GM21723 (cell line): ENCODE measurements at regions not wholly inside any gene's neighbourhood (a gene's known extent, or its start where the extent isn't known, plus 50 kb on each side); places are given as distances from the start of the nearest gene placed in this dataset.

Source experiments
- ATAC-seq: cut with Tn5 transposase; IDR thresholded peaks from one replicate; pipeline ENCODE4 v1.9.1; 2021; ENCODE audit warnings: mild to moderate bottlenecking, moderate library complexity; ENCODE audit not compliant: unreplicated experiment

DNA sequence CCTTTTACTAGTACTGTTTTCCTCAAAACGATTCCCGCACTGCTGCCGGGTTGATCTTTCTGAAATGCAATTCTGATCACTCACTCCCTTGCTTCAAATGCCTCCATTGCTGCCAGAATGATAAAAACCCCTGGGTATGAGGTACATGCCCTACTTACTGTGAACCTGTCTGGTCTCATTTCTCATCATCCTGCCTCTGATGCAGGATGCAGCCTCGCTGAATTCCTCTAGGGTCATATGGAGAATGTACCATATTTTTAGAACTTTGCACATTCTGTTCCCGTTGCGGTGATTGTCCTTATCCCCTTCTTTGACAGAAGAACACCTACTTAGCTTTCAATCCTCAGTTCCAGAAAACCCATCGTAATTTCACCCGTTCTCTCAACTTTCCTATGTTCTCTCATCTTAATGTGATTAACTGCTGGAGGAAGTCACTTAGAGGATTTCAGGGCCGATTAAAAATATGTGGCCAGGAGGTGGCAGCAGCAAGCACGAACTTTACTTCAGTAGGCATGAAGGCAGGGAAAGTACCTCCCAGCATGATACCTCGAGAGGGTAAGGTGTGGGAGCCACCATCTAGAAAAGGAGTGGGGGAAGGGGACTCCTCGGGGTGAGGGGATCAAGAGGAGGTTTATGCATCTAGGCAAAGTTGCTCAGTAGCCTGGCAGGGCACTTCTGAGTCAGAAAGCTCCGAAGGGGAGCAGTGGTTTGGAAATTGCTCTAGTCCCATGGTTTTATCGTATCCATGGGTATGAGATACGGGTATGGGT, 361.5 kb upstream of the ZP4 start:
- ATAC-seq, result peak; percentile 67

DNA sequence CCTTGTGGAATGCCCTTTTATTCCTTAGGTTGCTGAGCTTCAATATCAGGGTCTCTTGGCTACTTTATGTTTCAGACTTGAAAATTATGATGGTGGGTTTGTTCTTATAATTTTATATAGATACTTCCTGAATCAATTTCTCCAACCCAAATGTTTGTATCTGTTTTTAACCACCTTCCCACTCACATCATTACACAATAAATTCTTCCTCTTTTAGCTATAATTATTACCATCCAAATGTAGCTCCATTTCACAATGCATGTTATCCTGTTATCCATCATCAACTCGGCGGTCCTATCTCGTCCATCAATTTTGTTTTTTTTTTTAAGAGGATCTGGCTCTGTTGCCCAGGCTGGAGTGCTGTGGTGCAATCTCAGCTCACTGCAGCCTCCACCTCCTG, 357.6 kb upstream of the ZP4 start:
- ATAC-seq, result no peak

DNA sequence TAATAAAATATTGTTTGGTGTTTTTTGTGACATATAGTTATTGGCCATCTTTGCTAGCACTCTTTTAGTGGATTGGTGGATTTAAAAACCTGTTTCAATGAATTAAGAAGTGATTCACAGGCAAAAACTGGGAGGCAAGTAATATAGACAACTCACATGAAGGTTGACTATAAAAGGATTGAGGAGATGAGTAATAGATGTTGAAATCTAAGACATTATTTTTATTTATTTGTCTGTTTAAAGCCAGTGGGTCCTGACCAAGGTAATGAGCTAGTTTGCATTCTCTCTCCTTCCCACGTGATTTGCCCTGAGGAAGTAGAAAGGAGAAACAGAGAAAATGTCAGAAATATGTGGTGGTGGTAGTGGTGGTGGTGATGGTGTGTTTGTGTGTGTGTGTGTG, 351.5 kb upstream of the ZP4 start:
- ATAC-seq, result no peak

DNA sequence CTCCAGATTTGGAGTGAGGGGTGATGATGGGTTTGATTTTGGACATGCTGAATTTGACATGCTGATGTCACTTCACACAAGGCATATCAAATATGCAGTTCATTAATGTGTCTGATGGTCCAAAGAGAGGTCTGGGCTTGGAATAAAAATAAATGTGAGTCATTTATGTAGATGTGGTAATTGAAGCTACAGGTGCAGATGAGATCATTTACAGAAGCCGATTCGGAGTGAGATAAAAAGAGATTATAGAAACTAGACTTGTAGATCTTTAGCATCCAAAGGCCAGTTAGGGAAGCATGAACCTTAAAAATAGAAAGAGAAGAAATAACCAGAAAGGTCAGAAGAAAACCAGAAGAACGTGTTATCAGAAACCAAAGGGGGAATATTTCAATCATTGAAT, 350.9 kb upstream of the ZP4 start:
- no peak for ATAC-seq

DNA sequence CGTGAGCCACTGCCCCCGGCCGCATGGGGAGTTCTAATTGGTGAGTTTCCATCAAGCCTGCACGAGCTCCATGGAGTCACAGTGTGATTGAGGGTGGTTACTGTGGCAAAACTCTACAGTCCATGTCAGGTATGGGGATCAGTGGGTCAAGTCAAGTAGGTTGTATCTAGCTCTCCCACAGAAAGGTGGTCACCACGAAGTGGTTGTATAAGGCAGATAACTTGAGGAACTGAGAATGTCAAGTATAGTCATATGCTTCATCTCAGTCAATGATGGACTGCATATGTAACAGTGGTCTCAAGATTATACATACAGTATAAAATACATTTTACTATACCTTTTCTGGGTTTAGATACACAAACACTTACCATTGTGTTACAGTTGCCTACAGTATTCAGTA, 348.6 kb upstream of the ZP4 start:
- ATAC-seq, result no peak

DNA sequence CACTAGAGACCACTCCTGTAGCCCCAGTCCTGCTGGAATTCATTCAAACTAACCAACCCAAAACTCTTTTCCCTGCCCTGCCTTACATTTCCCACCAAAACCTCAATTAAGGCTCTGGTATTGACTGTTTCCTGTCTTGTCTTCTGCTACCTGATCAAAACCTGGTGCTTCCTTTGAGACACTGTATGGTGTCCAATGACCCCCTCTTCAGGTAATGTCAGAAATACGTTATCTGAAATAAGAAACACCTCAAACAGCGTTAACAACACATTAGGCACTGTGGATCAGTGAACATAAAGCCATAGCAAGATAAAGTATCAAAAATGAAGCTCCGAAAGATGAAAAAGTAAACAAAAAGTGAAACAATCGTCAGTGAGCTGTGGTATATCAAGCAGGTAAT, 343.2 kb upstream of the ZP4 start:
- ATAC-seq, result no peak

DNA sequence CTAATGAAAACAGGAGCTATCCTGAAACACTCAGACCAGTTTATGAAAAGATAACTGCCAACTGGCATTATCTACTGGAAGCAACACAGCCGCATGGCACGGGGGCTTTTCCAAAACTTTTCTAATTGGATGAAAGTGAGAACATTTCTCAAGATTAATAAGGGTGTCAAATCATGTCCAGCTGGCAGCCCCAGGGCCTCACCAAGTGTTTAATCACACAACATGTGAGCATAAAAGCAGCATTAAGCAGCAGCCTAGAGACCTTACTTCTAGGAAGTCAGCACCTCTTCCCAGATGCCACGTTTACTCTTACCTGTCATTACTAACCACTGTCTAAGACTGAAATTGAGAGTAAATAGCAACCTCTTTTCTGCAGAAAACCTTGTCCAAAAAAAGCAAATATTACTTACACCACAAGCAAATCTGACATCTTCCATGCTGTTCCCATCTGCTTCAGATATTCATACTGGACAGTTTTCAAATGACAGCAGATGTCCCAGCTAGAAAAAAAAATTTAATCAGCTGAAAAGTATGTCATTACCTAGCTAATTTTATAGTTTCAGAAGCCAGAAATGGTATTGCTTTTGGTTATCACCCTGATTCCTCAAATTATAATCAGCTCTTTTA, 341.5 kb upstream of the ZP4 start:
- no peak for ATAC-seq

DNA sequence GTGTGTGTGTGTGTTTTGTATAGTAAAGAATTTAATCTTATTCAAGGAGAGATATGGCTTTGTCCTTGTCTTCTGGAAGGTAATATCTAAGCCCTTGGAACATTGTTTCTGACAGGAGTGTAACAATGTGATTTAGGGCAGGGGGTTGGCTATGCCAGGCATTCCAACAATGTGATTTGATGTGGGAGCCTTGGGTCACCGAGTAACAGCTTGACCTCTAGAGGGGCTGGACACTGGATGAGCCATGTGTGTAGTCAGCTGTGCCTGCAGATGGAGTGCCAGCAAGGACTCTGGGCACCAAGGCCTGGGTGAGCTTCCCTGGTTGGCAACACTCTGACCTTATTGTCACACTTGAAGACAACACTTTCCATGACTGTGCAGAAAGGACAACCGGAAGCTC, 336.1 kb upstream of the ZP4 start:
- ATAC-seq, result no peak

DNA sequence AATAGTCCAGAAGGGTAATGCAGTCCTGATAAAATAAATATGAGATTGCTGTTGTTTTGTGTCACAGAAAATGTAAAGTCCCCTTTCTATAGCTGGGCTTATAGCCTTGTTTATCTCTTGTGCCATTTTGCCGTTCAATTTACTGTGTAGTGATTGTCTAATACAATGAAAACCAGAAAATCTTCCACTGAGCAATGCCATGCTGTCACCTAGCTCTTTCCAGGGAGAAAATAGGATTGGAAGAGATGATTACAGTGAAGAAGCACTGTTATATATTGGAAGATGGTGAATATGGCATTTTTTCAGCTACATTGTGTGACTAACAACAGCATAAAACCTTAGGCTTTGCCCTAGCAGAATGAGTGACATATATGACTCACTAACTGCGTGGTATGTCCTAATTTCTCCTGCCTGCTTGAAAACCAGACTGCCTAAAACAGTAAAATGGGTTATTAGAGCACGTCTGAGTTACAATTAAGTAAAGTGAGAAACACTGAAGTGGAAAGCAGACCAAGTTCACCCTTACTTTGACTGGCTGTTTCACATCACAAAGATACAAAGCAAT, 332.4 kb upstream of the ZP4 start:
- no peak for ATAC-seq

DNA sequence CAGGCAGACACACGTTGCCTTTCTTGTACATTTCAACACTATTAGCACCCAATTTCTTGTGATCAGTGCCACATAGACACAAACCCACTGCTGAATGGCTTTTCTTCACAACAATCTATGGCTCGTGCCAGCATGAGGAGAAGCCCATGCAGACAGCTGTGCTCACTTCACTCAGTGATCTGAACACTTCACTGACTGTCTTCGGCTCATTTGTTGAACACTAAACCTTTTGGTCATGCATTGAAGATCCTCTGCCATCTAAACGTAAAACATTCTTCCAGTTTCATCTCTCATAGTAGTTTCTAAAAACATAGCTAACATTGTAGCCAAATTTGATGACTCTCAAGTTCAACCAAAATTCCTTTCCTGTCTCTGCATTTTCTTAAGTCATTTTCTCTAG, 331.0 kb upstream of the ZP4 start:
- no peak for ATAC-seq

DNA sequence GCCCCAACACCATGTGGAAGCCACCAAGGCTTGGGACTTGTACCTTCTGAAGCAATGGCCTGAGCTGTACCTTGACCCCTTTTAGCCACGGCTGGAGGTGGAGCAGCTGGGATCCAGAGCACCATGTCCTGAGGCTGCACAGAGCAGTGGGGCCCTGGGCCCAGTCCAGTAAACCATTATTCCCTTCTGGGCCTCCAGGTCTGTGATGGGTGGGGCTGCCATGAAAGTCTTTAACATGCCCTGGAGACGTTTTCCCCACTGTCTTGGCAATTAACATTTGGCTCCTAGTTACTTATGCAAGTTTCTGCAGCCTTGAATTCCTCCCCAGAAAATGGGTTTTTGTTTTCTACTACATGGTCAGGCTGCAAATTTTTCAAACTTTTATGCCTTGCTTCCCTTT, 323.7 kb upstream of the ZP4 start:
- no peak for ATAC-seq

DNA sequence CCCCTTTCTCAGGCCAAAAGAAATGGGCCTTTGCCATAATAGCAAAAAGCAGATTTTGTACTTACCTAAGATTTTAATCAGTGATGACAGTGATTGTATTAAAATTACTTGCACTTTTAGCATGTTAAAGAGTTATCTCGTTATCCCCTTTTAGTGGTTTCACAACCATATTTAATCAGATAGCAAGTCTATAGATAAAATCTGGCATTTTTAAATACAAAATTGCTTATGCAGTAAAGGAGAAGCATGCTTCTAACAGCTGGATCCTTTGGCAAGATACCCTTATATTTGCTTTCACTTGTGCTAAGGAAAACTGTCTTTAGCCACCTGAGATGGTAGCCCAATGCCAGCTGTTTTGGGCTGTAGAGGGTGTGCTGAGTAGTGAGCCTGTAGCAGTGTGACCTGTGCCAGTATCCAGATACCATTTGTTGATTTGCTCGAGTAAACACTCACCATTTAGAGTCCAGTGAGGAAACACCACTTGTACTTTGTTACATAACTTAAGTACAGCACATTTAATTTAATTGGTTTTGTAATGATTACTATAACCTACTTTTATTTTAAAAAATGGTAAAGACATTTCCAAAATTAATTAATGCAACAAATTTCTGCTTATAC, 314.4 kb upstream of the ZP4 start:
- ATAC-seq, result no peak

DNA sequence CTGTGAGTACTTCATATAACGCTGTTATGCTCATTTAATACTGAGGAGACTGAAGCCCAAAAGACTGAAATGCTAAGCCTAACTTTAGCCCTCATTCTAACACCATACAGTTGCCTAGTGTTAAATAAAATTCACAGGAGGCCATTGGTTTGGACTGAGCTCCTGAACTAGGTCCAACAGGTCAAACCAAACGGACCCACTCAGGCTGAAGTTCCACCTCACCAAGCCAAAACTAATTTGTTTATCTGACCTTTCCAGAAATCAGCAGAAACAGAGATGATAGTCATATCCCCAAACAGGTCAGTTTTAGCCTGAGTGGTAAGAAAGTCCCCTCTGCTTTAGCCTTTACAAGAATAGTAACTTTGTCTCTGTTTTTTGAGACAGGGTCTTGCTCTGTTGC, 311.3 kb upstream of the ZP4 start:
- no peak for ATAC-seq

DNA sequence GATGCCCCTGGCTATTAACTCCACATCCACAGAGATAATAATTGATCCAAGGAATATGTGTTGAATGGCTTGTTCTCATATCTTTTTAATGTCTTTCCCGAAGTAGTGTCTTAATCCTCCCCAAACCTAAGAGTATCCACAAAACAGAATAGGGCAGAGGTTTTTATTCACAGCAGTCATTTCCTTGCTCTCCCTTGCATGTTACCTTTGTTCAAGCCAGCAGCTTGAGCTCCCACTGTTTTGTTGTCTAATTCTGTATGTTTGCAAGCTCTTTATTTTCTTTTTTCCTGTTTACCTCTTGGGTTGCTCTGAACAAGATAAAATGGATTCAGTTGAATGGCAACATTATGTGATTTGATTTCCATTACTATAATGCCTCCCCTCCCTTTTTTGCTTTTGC, 308.6 kb upstream of the ZP4 start:
- no peak for ATAC-seq

DNA sequence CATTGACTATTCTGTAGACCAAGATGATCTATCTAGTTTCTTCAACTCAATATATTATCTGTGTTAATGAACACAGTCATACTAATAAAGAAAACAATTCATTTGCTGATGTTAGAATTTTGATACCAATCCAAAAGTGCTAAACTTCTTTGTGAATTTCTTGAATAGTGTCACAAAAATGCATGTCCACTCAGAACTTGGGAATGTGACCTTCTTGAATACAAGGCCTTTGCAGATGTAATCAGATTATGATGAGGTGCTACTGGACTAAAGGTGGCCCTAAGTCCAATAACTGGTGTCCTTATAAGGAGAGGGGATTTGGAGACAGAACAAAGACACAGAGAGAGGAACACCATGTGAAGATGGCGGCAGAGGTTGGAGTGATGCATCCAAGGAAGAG, 305.8 kb upstream of the ZP4 start:
- no peak for ATAC-seq

DNA sequence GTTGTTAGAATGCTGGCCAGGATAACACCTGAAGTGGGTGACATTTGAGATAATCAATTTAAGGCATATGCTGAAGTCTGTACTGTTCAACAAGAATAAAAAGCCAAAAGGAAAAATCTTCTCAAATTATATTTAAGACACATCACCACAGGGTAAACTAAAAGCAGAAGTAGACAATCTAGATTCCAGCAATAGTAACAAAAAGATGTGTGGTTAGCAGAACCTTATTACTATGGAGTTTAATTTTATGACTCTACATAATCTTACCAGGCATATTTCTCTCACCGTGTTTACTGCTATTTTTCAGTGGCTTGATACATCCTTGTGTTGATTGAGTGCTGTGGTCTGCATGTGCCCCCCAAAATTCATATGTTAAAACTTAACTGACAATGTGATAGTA, 300.4 kb upstream of the ZP4 start:
- no peak for ATAC-seq

DNA sequence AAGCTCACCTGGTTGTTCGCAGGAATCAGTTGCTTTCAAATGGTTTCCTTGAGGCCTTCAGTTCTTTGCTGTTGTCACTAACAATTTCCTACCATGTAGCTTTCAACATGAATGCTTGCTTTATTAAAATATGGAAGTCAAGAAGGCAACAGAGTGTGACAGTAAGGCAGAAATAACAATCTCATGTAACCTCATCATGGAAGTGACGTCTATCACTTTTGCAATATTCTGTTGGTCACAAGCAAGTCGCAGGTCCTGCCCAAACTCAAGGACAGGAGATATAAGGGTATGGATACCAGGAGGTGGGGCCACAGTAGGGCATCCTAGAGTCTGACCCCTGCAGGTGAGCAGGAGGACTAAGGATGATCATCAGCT, 296.8 kb upstream of the ZP4 start:
- ATAC-seq, result no peak

DNA sequence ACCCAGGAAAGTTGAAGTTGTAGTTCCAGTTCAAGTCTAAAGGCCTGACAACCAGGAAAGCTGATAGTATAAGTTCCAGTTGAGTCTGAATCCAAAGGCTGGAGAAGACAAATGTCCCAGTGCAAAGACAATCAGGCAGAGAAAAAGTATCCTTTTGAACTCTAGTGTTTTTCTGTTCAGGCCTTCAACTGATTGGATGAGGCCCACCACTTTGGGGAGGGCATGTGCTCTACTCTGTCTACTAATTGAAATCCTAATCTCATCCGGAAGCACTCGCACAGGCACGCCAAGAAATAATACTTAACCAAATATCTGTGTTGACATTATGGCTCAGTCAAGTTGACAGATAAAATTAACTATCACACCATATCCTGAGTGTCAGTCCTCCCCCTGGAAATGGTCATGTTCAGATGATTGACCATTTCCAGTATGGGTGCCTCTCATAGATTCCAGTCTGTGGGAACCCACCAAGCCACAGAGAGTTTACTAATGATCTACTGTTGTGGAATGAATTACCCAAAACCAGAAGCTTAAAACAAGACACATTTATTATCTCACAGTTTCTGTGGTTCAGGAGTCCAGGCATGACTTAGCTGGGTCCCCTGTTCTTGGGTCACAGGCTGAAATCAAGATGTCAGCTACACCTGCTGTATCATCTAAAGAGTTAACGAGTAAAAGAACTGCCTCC, 296.3 kb upstream of the ZP4 start:
- no peak for ATAC-seq

DNA sequence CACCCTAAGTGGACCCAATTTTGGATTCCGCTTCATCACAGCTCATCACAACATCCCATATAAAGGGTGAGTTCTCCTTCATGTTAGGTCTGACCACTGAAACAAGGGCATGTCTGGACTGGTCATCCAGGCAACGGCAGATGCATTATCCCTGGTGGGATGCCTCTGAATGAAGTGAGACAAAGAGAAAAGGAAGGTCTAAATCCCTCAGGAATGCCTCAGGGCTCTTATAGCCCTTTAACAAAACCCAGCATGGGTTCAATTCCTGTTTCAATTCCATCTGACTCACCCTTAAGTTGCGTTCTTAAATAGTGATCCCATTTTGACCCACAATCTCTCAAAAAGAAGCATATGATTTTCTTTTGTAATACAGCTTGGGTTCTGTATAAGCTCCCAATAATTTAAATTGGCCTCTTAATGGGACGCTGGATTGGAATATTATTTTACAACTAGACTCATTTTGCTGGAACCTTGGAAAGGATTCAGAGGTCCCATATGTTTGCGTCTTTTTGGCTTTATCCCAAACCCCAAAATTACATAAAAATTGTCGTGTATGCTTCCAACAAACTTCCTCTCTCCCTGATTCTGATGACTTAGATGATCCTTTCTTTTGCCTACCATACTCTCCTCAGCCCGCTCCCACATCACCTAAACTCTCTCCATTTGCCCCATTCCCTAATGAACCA, 287.4 kb upstream of the ZP4 start:
- ATAC-seq, result no peak

DNA sequence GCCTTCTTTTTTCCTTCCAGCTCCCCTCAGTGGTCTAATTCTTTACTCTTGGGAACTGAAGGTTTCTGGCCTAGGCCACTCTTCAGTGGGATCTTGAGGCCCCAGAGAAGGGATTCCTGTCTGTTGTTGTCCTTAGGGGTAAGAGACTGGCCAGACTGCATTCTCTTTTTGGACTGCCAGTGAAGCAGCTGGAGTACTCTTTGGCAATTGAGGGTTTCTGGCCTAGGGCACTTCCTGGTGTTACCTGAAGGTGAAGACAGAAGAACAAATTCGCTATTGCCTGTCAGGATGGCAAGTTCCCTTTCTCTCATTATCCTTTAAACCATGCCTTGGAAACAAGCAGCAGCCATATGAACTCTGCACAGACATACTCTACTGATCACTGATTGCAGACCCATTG, 286.6 kb upstream of the ZP4 start:
- ATAC-seq, result no peak

DNA sequence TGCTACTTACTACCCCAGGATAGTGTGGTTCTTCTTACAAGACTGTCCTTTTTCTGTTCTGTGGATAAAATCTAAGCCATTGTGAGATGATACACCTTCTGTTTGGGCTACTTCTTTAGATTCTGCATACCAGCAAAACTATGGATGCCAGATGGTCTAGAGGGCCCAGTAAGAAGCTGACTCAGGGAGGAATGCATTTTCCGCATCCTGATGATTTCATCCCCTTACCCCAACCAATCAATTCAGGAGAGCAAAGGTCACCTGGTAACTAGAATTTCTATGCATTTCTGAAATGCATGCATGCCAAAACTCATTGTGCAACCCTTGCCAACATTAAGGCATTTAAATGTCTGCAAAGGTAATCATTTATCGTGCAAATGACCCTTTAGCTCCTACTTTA, 285.7 kb upstream of the ZP4 start:
- ATAC-seq, result no peak
